ENCODE measurements at regions not wholly inside any gene's neighbourhood (a gene's known extent, or its start where the extent isn't known, plus 50 kb on each side); places are given as distances from the start of the nearest gene placed in this dataset.

GRCh38 chr3:117566926-117567325 lies 857.3 kb downstream of the TUSC7 start:
- no peak for DNase-seq (ENCODE audit: low read depth)
- H3K4me3 ChIP-seq (ENCODE audit: low read length), result no peak overlapping the region
- TF ChIP-seq, protein P1, sequence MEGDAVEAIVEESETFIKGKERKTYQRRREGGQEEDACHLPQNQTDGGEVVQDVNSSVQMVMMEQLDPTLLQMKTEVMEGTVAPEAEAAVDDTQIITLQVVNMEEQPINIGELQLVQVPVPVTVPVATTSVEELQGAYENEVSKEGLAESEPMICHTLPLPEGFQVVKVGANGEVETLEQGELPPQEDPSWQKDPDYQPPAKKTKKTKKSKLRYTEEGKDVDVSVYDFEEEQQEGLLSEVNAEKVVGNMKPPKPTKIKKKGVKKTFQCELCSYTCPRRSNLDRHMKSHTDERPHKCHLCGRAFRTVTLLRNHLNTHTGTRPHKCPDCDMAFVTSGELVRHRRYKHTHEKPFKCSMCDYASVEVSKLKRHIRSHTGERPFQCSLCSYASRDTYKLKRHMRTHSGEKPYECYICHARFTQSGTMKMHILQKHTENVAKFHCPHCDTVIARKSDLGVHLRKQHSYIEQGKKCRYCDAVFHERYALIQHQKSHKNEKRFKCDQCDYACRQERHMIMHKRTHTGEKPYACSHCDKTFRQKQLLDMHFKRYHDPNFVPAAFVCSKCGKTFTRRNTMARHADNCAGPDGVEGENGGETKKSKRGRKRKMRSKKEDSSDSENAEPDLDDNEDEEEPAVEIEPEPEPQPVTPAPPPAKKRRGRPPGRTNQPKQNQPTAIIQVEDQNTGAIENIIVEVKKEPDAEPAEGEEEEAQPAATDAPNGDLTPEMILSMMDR (conservative IDR thresholded peaks at IDR 0.05; ENCODE audit: low read depth, low read length), result no peak

- no peak for DNase-seq (ENCODE audit: low read depth)
- H3K4me3 ChIP-seq (ENCODE audit: low read length), result no peak overlapping the region
- TF ChIP-seq, protein P1 (conservative IDR thresholded peaks at IDR 0.05; ENCODE audit: low read depth, low read length), result no peak
Observed at GRCh38 chr3:117567382-117567781, 857.8 kb downstream of the TUSC7 start.

DNA sequence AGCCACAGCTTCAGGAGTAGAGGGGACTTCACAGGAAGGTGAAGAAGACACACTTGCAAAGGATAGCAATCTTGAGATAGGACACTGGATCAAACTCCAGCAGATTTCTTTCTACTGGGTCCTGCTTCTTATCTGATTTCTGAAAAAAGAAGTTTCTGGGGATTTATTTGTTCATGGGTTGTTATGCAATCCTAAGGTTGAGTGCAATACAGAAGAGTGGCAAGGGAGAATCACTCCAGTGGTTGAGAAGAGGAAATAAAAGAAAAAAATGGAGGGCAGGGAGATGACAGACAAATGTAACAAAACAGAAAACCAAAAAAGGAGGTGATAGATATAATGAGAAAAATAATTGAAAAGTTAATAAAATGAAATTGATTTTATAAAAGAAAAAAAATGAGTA lies 858.3 kb downstream of the TUSC7 start:
- TF ChIP-seq, protein P1 (conservative IDR thresholded peaks at IDR 0.05; ENCODE audit: low read depth, low read length), result no peak
- no peak for DNase-seq (ENCODE audit: low read depth)
- no peak overlapping the region for H3K4me3 ChIP-seq (ENCODE audit: low read length)

DNA sequence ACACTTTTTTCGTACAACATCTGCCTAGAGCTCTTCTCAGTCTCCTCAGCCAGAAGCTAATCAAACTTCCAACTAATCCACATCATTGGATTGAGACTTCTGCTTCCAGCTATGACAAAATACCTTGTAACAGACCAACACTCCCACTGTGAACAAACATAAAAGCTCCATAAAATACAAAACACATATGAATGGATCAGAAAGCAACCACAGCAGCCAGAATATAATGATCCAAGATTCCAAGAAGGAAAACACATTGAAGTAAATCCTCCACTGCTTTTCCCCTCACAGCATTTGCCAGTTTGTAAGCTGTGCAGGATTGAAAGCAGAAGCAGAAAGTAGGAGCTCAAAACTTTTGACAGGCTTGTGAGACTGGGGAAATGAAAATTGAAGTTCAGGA lies 863.2 kb downstream of the TUSC7 start:
- H3K4me3 ChIP-seq (ENCODE audit: low read length), result no peak overlapping the region
- no peak for DNase-seq (ENCODE audit: low read depth)
- TF ChIP-seq, protein P1 (conservative IDR thresholded peaks at IDR 0.05; ENCODE audit: low read depth, low read length), result no peak

DNA sequence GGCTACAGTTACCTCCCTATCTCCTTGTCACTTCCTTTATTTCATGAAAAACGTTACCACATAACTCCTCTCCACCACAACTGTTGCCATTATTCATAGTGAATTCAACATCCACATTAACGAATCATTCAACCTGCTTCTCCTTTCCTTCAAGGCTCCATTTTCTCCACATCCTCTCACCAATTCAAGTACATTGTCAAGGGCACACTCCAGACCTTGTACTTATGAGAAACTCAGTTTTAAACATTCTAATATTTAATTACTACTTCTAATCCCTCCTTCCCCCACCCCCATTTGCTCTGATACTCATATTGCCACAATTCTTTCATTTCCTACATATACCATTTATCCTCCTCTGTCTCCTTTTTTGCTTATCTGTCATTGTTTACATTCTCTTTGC lies 871.2 kb downstream of the TUSC7 start:
- no peak for DNase-seq (ENCODE audit: low read depth)
- H3K4me3 ChIP-seq (ENCODE audit: low read length), result no peak overlapping the region
- TF ChIP-seq, protein P1 (conservative IDR thresholded peaks at IDR 0.05; ENCODE audit: low read depth, low read length), result no peak

DNA sequence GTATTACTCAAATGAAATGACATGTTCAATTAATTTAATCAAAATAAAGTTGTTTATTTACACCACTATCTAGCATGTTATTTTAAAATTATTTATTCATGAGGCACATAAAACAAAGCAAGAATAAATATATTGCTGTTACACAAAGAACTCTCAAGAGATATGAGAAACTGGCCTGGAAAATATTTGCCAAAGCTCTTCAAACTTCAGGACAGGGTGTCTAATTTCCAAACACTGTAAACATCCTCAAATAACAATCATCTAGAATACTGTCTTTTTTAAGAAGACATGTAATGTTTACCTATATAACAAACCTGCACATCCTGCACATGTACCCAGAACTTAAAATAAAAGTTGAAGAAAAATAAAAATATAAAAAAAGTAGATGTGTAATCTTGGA lies 876.6 kb downstream of the TUSC7 start:
- TF ChIP-seq, protein P1 (conservative IDR thresholded peaks at IDR 0.05; ENCODE audit: low read depth, low read length), result no peak
- DNase-seq (ENCODE audit: low read depth), result no peak
- H3K4me3 ChIP-seq (ENCODE audit: low read length), result no peak overlapping the region

DNA sequence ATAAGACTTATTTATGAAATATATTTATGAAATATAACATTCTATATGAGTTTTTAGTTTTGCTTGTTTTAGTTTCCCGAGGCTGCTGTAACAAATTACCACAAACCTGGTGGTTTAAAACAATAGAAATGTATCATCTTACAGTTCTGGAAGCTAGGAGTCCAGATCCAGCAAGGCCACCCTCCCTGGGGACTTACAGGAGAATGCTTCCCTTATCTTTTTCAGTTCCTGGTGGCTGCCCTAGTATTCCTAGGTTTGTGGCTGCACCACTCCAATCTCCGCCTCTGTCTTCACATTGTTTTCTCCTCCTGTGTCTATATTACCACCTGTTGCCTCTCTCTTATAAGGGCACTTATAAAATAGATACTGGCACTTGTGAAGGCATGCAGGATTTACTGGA lies 877.8 kb downstream of the TUSC7 start:
- DNase-seq (ENCODE audit: low read depth), result no peak
- no peak overlapping the region for H3K4me3 ChIP-seq (ENCODE audit: low read length)
- TF ChIP-seq, protein P1 (conservative IDR thresholded peaks at IDR 0.05; ENCODE audit: low read depth, low read length), result no peak
